Heart left ventricle (tissue), 16 donors: ENCODE measurements at regions not wholly inside any gene's neighbourhood (a gene's known extent, or its start where the extent isn't known, plus 50 kb on each side); places are given as distances from the start of the nearest gene placed in this dataset.

Experiments used
- ATAC-seq, 4 donors: fragments of 200-7000 bp; cut with Tn5 transposase; one replicate each; pipeline ENCODE4 v1.9.1; 2020 to 2022; ENCODE audit warnings: moderate library complexity in 4 of 4, mild to moderate bottlenecking in 3 of 4, moderate number of reproducible peaks in 1 of 4
- DNase-seq, 5 donors: peaks; one replicate each; pipeline ENCODE4 v3.0.0-alpha.2; 2020
- H3K27ac ChIP-seq, 12 donors: fragments of 200-600 bp; sonication (generic) in 4 of 12; one replicate each; pipeline versions ENCODE4 v1.5.0 to v1.8.0; 2016 to 2022; ENCODE audit warnings: mild to moderate bottlenecking in 2 of 12
- H3K27me3 ChIP-seq, 9 donors: fragments of 200-600 bp; sonication (generic) in 2 of 9; one replicate each; pipeline versions ENCODE4 v1.5.1 to v1.8.0; 2016 to 2022; ENCODE audit warnings: mild to moderate bottlenecking in 3 of 9
- H3K36me3 ChIP-seq, 9 donors: fragments of 200-600 bp; sonication (generic) in 2 of 9; one replicate each; pipeline versions ENCODE4 v1.5.0 to v1.8.0; 2018 to 2022; ENCODE audit warnings: mild to moderate bottlenecking in 2 of 9
- H3K4me1 ChIP-seq, 12 donors: fragments of 200-600 bp; sonication (generic) in 4 of 12; one replicate each; pipeline versions ENCODE4 v1.5.0 to v1.8.0; 2016 to 2022; ENCODE audit warnings: mild to moderate bottlenecking in 3 of 12
- H3K4me3 ChIP-seq, 12 donors: fragments of 200-600 bp; sonication (generic) in 4 of 12; one replicate each; pipeline versions ENCODE4 v1.5.0 to v1.8.0; 2017 to 2022; ENCODE audit warnings: mild to moderate bottlenecking in 9 of 12, moderate library complexity in 4 of 12
- H3K9me3 ChIP-seq, 12 donors: fragments of 200-600 bp; sonication (generic) in 4 of 12; one replicate each; pipeline versions ENCODE4 v1.5.0 to v1.8.0; 2016 to 2022; ENCODE audit warnings: mild to moderate bottlenecking in 1 of 12
- CTCF ChIP-seq, 12 donors: fragments of 200-600 bp; sonication (generic) in 4 of 12; IDR thresholded peaks; one replicate each; pipeline versions ENCODE4 v1.5.0 to v1.8.0; 2018 to 2022; ENCODE audit warnings: antibody characterized with exemption in 12 of 12, mild to moderate bottlenecking in 5 of 12
- POLR2A ChIP-seq, 2 donors: fragments of 450-650 bp; IDR thresholded peaks; one replicate each; pipeline ENCODE4 v1.6.1; 2017; ENCODE audit warnings: antibody characterized with exemption in 2 of 2, mild to moderate bottlenecking in 2 of 2, moderate library complexity in 2 of 2
- WGBS, 4 donors: extraction: QIAGEN DNeasy Blood & Tissue Kit in 2 of 4; methylation state at CpG; one replicate each; pipeline versions ENCODE4 v1.1.5 to v1.1.7; 2013 to 2018; 5-methylcytosine and 5-hydroxymethylcytosine counted together
- intact Hi-C, 10 donors: fragments of 100-400 bp; cut with DNase I; formaldehyde crosslinking; loops; one replicate each; pipeline versions ENCODE4 v1.11.1 to v1.14.2; 2022
- donor health status: ischemic (EF 13 %, LVEDD 7.1; RV severe dilation, severe dysfunction).
- donor health status: healthy with polysubstance abuse.
- donor health status: DM: no; HTN: yes; CAD: no.
- donor health status: DM: no; HTN: no; CAD: no.
- donor health status: ischemic (EF 25% LVEDD 6.9; RV normal size, moderate dysfunction).
- donor health status: ischemic (EF 25% LVEDD 5.7; RV mildly dilated, moderate dysfunction).
- donor health status: healthy.
- donor health status: DM: yes; HTN: yes; CAD: no.
- donor health status: ischemic (EF 35%, LVEDD 5.7; RV mildly dilated, moderate dysfunction).
- donor health status: nonischemic (EF 11% LVEDD 7.7; RV severe dilation, severe dysfunction).
- donor health status: DM: yes; HTN: yes; CAD: no.
- donor health status: PGD.
- donor health status: ischemic (EF 29% LVEDD 5.4; RV normal size, mild dysfunction).
- donor health status: nonischemic (EF 23%, LVEDD 6.1; RV moderate dilation, normal function).

- Histone ChIP-seq H3K9me3 (peaks cover 0 to 4% (median 0%) of the 10 kb centered on the region in 12 donors), H3K4me1 (no peaks in the 10 kb centered on the region), H3K4me3 (no peak overlapping the region), H3K27ac (no peak overlapping the region), H3K27me3 (no peaks in the 10 kb centered on the region), H3K36me3 (no peaks in the 10 kb centered on the region)
- WGBS, 4 donors = 44 to 52% (median 50%) methylated on average over 1 of the region's 1 CpG
- DNase-seq (no peak), ATAC-seq (no peak)
- TF ChIP-seq POLR2A (IDR thresholded peaks at IDR 0.05) = no peak
- no peak for TF ChIP-seq CTCF (IDR thresholded peaks at IDR 0.05)
- intact Hi-C loops = no loop called here
These were observed 730.2 kb upstream of the SLC39A10 start for GRCh38 chr2:194926873-194927272.

GRCh38 chr2:194925742-194926141 is 731.3 kb upstream of the SLC39A10 start:
- Histone ChIP-seq H3K27me3 (no peaks in the 10 kb centered on the region), H3K4me3 (no peak overlapping the region), H3K36me3 (no peaks in the 10 kb centered on the region), H3K4me1 (no peaks in the 10 kb centered on the region), H3K9me3 (peaks cover 0 to 4% (median 0%) of the 10 kb centered on the region in 12 donors), H3K27ac (no peak overlapping the region)
- TF ChIP-seq CTCF (IDR thresholded peaks at IDR 0.05) = no peak
- no peak for TF ChIP-seq POLR2A (IDR thresholded peaks at IDR 0.05)
- intact Hi-C loops = no loop called here
- DNase-seq (no peak), ATAC-seq (no peak)
- 73 to 88% (median 82%) methylated on average over 4 of the region's 4 CpGs for WGBS, 4 donors

DNA sequence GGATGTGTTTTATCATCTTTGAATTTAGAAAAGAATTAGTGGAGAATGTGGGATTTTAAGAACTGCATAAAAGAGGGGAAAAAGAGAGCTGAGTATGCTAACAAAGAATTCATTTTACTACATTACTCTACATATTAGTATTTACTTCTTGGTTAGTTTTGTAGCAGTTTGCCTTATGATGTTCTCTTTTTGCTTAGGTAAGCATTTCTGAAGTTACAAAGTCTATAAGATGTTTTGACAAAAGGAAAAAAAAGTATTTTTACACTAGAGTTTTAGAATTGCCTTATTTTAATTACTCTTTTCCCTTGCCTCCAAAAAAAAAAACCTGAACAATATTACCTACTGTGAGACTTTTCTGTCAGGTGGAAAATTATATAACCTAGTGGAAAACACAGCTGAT is 739.5 kb upstream of the SLC39A10 start:
- Histone ChIP-seq H3K27ac (no peak overlapping the region), H3K4me3 (no peak overlapping the region), H3K36me3 (no peaks in the 10 kb centered on the region), H3K27me3 (no peaks in the 10 kb centered on the region), H3K9me3 (no peaks in the 10 kb centered on the region), H3K4me1 (no peaks in the 10 kb centered on the region)
- TF ChIP-seq CTCF (IDR thresholded peaks at IDR 0.05) = no peak
- no peak for TF ChIP-seq POLR2A (IDR thresholded peaks at IDR 0.05)
- ATAC-seq (no peak), DNase-seq (no peak)
- intact Hi-C loops = no loop called here

GRCh38 chr2:194915485-194915884 is 741.5 kb upstream of the SLC39A10 start:
- no peak for DNase-seq

More at GRCh38 chr2:194915485-194915884, 741.5 kb upstream of the SLC39A10 start:
- Histone ChIP-seq H3K27ac (no peak overlapping the region), H3K4me3 (no peak overlapping the region), H3K36me3 (no peaks in the 10 kb centered on the region), H3K9me3 (no peaks in the 10 kb centered on the region), H3K27me3 (no peaks in the 10 kb centered on the region), H3K4me1 (no peaks in the 10 kb centered on the region)
- ATAC-seq = no peak
- TF ChIP-seq CTCF (IDR thresholded peaks at IDR 0.05) = no peak
- WGBS, 4 donors = 77 to 84% (median 84%) methylated on average over 1 of the region's 1 CpG
- intact Hi-C loops = no loop called here
